ENCODE measurements at regions not wholly inside any gene's neighbourhood (a gene's known extent, or its start where the extent isn't known, plus 50 kb on each side); places are given as distances from the start of the nearest gene placed in this dataset.

- TF ChIP-seq ZBTB34 (CRISPR knock-in tag; IDR thresholded peaks at IDR 0.05) (no peak), TRIM28 (IDR thresholded peaks at IDR 0.05) (no peak), SRSF7 (optimal IDR thresholded peaks at IDR 0.05; ENCODE audit: low read depth, low read length) (no peak)
Measured at GRCh38 chr15:36358094-36358493, 221.3 kb upstream of the CDIN1 start.
